PC-3 (cell line): ENCODE measurements at regions not wholly inside any gene's neighbourhood (a gene's known extent, or its start where the extent isn't known, plus 50 kb on each side); places are given as distances from the start of the nearest gene placed in this dataset.
A peak's percentile ranks its signal among the peaks of the same experiment; 100 is the strongest.

Experiments
- ATAC-seq: fragments of 200-7000 bp; cut with Tn5 transposase; 2 replicates; pipeline ENCODE4 v1.9.1; 2020; ENCODE audit warnings: mild to moderate bottlenecking, moderate library complexity
- BruUV-seq: library from RNA; stranded (reverse); fragments of 400-500 nt; replicated peaks from 2 replicates; lab custom pipeline; 2021; lab: Mats Ljungman, UMichigan
- CTCF ChIA-PET: fragments of 300-600 bp; sonication (Branson Sonifier 250); formaldehyde crosslinking; loops from one replicate; lab custom pipeline; 2022; ENCODE audit warnings: antibody characterized with exemption; lab: Charles Lee
- POLR2A ChIA-PET: fragments of 300-600 bp; sonication (Branson Sonifier 250); formaldehyde crosslinking; loops from one replicate; lab custom pipeline; 2022; ENCODE audit warnings: antibody characterized with exemption; ENCODE audit not compliant: unreplicated experiment; lab: Charles Lee
- DNase-seq: peaks from one replicate; pipeline ENCODE4 v3.0.0-alpha.2; 2015
- H2AFZ ChIP-seq: fragments of 300-600 bp; sonication (generic); 2 replicates; pipeline ENCODE4 v1.6.0; 2016; ENCODE audit warnings: antibody characterized with exemption, low read length
- H3F3A ChIP-seq: fragments of 300-600 bp; sonication (generic); one replicate; pipeline ENCODE4 v1.6.0; 2017; ENCODE audit warnings: antibody characterized with exemption, low read length, control low read depth, mild to moderate bottlenecking; ENCODE audit not compliant: unreplicated experiment
- H3K27ac ChIP-seq: fragments of 300-600 bp; sonication (generic); 2 replicates; pipeline ENCODE4 v1.5.1; 2016; ENCODE audit warnings: mild to moderate bottlenecking, low read length
- H3K27me3 ChIP-seq: fragments of 300-600 bp; sonication (generic); 2 replicates; pipeline ENCODE4 v1.6.1; 2016; ENCODE audit warnings: low read length, mixed read lengths
- H3K36me3 ChIP-seq: fragments of 300-600 bp; sonication (generic); 2 replicates; pipeline ENCODE4 v1.6.1; 2016; ENCODE audit warnings: low read depth, mixed run types, low read length, mixed read lengths
- H3K4me1 ChIP-seq: fragments of 300-600 bp; sonication (generic); 2 replicates; pipeline ENCODE4 v1.5.1; 2016; ENCODE audit warnings: low read length; ENCODE audit not compliant: insufficient read depth
- H3K4me2 ChIP-seq: fragments of 300-600 bp; sonication (generic); 2 replicates; pipeline ENCODE4 v1.6.0; 2016; ENCODE audit warnings: low read length
- H3K4me3 ChIP-seq: fragments of 300-600 bp; sonication (generic); 2 replicates; pipeline ENCODE4 v1.5.1; 2016; ENCODE audit warnings: mild to moderate bottlenecking, low read length, mixed read lengths
- H3K79me2 ChIP-seq: fragments of 300-600 bp; sonication (generic); 2 replicates; pipeline ENCODE4 v1.6.1; 2017; ENCODE audit warnings: low read length, mixed read lengths
- H3K9ac ChIP-seq: fragments of 300-600 bp; sonication (generic); 2 replicates; pipeline ENCODE4 v1.6.0; 2016; ENCODE audit warnings: mild to moderate bottlenecking, low read length
- H3K9me2 ChIP-seq: fragments of 300-600 bp; sonication (generic); replicated peaks from 2 replicates; pipeline ENCODE4 v1.6.1; 2016; ENCODE audit warnings: mixed run types, low read length, mixed read lengths
- H3K9me3 ChIP-seq: fragments of 300-600 bp; sonication (generic); 2 replicates; pipeline ENCODE4 v1.6.1; 2016; ENCODE audit warnings: low read length, mixed read lengths
- H4K20me1 ChIP-seq: fragments of 300-600 bp; sonication (generic); 2 replicates; pipeline ENCODE4 v1.6.1; 2016; ENCODE audit warnings: low read length, mixed read lengths
- EZH2 ChIP-seq: fragments of 300-600 bp; sonication (generic); IDR thresholded peaks from one replicate; pipeline ENCODE4 v1.6.1; 2017; ENCODE audit warnings: antibody characterized with exemption, mild to moderate bottlenecking, low read length; ENCODE audit not compliant: unreplicated experiment
- EZH2phosphoT487 ChIP-seq: fragments of 300-600 bp; sonication (generic); IDR thresholded peaks from 2 replicates; pipeline ENCODE4 v1.6.1; 2018; ENCODE audit warnings: mild to moderate bottlenecking, antibody characterized with exemption, low read length, borderline replicate concordance
- intact Hi-C: fragments of 100-400 bp; cut with micrococcal nuclease; formaldehyde crosslinking; loops from 2 replicates; pipeline ENCODE4 v1.9.0; 2023
- TF ChIP-seq, protein P1 (sequence below): fragments of 300-600 bp; sonication (generic); conservative IDR thresholded peaks from 2 replicates; pipeline ENCODE4 v1.5.1; 2017; ENCODE audit warnings: antibody characterized with exemption, low read depth, mild to moderate bottlenecking, low read length

DNA sequence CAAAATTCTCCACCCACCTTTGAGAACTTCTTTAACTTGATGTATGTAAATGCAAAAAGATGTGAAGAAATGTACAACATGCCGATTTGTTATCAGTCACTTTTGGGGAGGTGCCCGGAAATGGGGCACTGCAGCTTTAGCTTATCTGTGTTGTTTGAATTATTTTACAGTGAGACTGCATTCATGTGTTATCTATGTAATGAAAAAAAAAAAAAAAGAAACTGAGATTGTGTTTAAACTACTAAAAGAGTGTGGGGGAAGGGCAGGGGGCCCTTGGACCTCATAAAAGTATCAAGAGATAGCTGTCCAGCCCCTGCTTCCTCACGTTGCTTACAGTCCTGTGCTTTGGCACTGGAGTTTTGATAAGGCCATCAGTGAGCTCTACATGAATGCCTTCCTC, 259.4 kb downstream of the STK31 start:
- H3K27me3 ChIP-seq = no peaks in the 10 kb centered on the region
- H3K9me3 ChIP-seq = no peaks in the 10 kb centered on the region
- H3K4me1 ChIP-seq = peaks cover 6% of the 10 kb centered on the region; the same call in 1 of the 2 replicates
- no peak overlapping the region for H3K9ac ChIP-seq
- no peak overlapping the region for H3K4me2 ChIP-seq
- no peak for TF ChIP-seq EZH2phosphoT487
- TF ChIP-seq, protein P1, sequence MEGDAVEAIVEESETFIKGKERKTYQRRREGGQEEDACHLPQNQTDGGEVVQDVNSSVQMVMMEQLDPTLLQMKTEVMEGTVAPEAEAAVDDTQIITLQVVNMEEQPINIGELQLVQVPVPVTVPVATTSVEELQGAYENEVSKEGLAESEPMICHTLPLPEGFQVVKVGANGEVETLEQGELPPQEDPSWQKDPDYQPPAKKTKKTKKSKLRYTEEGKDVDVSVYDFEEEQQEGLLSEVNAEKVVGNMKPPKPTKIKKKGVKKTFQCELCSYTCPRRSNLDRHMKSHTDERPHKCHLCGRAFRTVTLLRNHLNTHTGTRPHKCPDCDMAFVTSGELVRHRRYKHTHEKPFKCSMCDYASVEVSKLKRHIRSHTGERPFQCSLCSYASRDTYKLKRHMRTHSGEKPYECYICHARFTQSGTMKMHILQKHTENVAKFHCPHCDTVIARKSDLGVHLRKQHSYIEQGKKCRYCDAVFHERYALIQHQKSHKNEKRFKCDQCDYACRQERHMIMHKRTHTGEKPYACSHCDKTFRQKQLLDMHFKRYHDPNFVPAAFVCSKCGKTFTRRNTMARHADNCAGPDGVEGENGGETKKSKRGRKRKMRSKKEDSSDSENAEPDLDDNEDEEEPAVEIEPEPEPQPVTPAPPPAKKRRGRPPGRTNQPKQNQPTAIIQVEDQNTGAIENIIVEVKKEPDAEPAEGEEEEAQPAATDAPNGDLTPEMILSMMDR = no peak
- no peak for TF ChIP-seq EZH2
- POLR2A ChIA-PET = no interaction called here
- H3K36me3 ChIP-seq = no peaks in the 10 kb centered on the region
- DNase-seq (no peak), ATAC-seq (no peak)
- no peaks in the 10 kb centered on the region for H4K20me1 ChIP-seq
- H3K9me2 ChIP-seq = no peaks in the 10 kb centered on the region
- no peaks in the 10 kb centered on the region for H3F3A ChIP-seq
- CTCF ChIA-PET = no interaction called here
- H3K4me3 ChIP-seq = no peak overlapping the region
- no TSS peak for BruUV-seq
- no peaks in the 10 kb centered on the region for H3K79me2 ChIP-seq
- intact Hi-C loops = no loop called here
- H2AFZ ChIP-seq = no peak overlapping the region
- H3K27ac ChIP-seq = no peak overlapping the region

DNA sequence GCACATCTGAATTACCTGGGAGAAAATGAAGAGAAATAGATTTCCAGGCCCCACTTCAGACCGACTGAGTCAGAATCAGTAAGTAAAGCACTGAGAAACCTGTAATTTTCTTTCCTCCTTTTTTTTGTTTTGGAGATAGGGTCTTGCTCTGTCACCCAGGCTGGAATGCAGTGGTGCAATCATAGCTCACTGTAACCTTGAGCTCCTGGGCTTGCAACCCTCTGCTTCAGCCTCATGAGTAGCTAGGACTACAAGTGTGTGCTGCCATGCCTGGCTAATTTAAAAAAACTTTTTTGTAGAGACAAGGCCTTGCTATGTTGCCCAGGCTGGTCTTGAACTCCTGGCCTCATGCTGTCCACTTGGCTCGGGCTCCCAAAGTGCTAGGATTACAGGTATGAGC, 260.2 kb downstream of the STK31 start:
- no TSS peak for BruUV-seq

DNA sequence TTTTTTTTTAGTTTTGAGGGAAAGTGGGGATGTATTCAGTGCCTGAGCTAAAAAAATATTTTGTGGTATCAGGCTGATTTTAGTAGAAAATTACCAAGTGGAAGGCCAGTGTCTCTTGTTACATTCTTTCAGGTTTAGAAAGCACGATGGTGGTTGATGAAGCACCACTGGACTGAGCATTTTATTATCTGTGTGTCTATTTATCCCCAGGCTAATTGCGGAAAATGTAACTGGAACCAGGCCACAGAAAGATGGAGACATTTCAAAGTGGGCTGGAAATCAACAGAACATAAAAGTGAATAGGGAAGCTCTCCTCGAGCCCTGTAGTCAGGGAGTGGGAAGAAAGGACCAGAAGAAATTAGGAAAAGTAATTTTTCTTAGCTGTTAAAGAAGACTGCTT, 261.0 kb downstream of the STK31 start:
- intact Hi-C loops = no loop called here
- Histone ChIP-seq H4K20me1 (no peaks in the 10 kb centered on the region), H3K9me3 (no peaks in the 10 kb centered on the region), H3K36me3 (no peaks in the 10 kb centered on the region), H2AFZ (no peak overlapping the region), H3K79me2 (no peaks in the 10 kb centered on the region), H3K4me3 (no peak overlapping the region), H3K4me2 (no peak overlapping the region), H3K27ac (no peak overlapping the region), H3K27me3 (no peaks in the 10 kb centered on the region), H3K9ac (no peak overlapping the region), H3K4me1 (peaks cover 6% of the 10 kb centered on the region; the same call in 1 of the 2 replicates), H3K9me2 (no peaks in the 10 kb centered on the region), H3F3A (no peaks in the 10 kb centered on the region)
- DNase-seq (peak; percentile 4), ATAC-seq (no peak)
- TF ChIP-seq EZH2 = no peak
- CTCF ChIA-PET = no interaction called here
- POLR2A ChIA-PET = no interaction called here
- no TSS peak for BruUV-seq

More for the DNA sequence above, 260.2 kb downstream of the STK31 start:
- H3K79me2 ChIP-seq = no peaks in the 10 kb centered on the region
- no peak overlapping the region for H3K4me3 ChIP-seq
- no peak for ATAC-seq
- no peaks in the 10 kb centered on the region for H4K20me1 ChIP-seq
- H3K27me3 ChIP-seq = no peaks in the 10 kb centered on the region
- no peak overlapping the region for H3K27ac ChIP-seq
- peaks cover 6% of the 10 kb centered on the region; the same call in 1 of the 2 replicates for H3K4me1 ChIP-seq
- intact Hi-C loops = no loop called here
- no peak for DNase-seq
- no peak overlapping the region for H3K4me2 ChIP-seq
- no peak overlapping the region for H2AFZ ChIP-seq
- ChIA-PET POLR2A (no interaction called here), CTCF (no interaction called here)
- H3K9me3 ChIP-seq = no peaks in the 10 kb centered on the region
- no peaks in the 10 kb centered on the region for H3K9me2 ChIP-seq
- H3K36me3 ChIP-seq = no peaks in the 10 kb centered on the region
- no peaks in the 10 kb centered on the region for H3F3A ChIP-seq
- TF ChIP-seq, protein P1 = no peak
- TF ChIP-seq EZH2phosphoT487 (no peak), EZH2 (no peak)
- H3K9ac ChIP-seq = no peak overlapping the region
